ENCODE measurements at regions not wholly inside any gene's neighbourhood (a gene's known extent, or its start where the extent isn't known, plus 50 kb on each side); places are given as distances from the start of the nearest gene placed in this dataset.

DNA sequence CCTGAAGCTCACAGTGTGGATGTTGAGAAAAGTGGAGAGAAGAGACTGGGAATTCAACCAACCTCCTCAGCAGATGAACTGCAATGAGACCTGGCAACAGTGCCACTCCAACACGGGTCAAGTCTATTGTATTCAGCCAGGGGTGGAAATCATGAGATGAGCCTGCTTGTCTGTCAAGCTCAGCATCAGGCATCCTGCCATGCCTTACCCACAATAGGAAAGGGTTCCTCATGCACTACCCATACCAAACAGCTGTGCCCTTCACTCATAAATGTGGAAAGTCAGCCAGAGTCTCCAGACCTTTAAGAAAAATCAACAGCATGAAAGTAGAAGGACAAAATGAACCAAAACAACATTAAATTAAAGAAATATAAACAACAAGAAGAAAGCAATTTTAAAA, 542.1 kb downstream of the EPHB1 start:
- FAIRE-seq = no peak
- Histone ChIP-seq H3K36me3 (ENCODE audit: control insufficient read depth in 3 of 3, insufficient read depth in 2 of 3, low read depth in 1 of 3, low read length in 3 of 3) (no peaks in the 10 kb centered on the region), H3K4me3 (ENCODE audit: low read depth in 1 of 3, low read length in 3 of 3) (no peak overlapping the region), H3K27me3 (ENCODE audit: control insufficient read depth in 3 of 3, insufficient read depth in 3 of 3, low read length in 3 of 3) (no peaks in the 10 kb centered on the region), H3K9me3 (ENCODE audit: control insufficient read depth in 2 of 2, insufficient read depth in 1 of 2, low read depth in 1 of 2, low read length in 1 of 2) (no peaks in the 10 kb centered on the region), H3K27ac (ENCODE audit: low read depth in 1 of 3, low read length in 2 of 3) (no peak overlapping the region), H3K4me1 (ENCODE audit: control insufficient read depth in 3 of 3, insufficient read depth in 2 of 3, low read depth in 1 of 3, low read length in 2 of 3) (no peaks in the 10 kb centered on the region)
- 63 to 71% (median 67%) methylated on average over 1 of the region's 1 CpG for WGBS, 3 donors
- no peak for DNase-seq

GRCh38 chr3:135348690-135349089, 553.6 kb downstream of the EPHB1 start:
- Histone ChIP-seq H3K27ac (ENCODE audit: low read depth in 1 of 3, low read length in 2 of 3) (no peak overlapping the region), H3K4me3 (ENCODE audit: low read depth in 1 of 3, low read length in 3 of 3) (no peak overlapping the region), H3K4me1 (ENCODE audit: control insufficient read depth in 3 of 3, insufficient read depth in 2 of 3, low read depth in 1 of 3, low read length in 2 of 3) (no peaks in the 10 kb centered on the region), H3K27me3 (ENCODE audit: control insufficient read depth in 3 of 3, insufficient read depth in 3 of 3, low read length in 3 of 3) (no peaks in the 10 kb centered on the region), H3K9me3 (ENCODE audit: control insufficient read depth in 2 of 2, insufficient read depth in 1 of 2, low read depth in 1 of 2, low read length in 1 of 2) (no peaks in the 10 kb centered on the region), H3K36me3 (ENCODE audit: control insufficient read depth in 3 of 3, insufficient read depth in 2 of 3, low read depth in 1 of 3, low read length in 3 of 3) (no peaks in the 10 kb centered on the region)
- WGBS, 3 donors = 9 to 52% (median 38%) methylated on average over 1 of the region's 1 CpG
- FAIRE-seq (no peak), DNase-seq (no peak)

DNA sequence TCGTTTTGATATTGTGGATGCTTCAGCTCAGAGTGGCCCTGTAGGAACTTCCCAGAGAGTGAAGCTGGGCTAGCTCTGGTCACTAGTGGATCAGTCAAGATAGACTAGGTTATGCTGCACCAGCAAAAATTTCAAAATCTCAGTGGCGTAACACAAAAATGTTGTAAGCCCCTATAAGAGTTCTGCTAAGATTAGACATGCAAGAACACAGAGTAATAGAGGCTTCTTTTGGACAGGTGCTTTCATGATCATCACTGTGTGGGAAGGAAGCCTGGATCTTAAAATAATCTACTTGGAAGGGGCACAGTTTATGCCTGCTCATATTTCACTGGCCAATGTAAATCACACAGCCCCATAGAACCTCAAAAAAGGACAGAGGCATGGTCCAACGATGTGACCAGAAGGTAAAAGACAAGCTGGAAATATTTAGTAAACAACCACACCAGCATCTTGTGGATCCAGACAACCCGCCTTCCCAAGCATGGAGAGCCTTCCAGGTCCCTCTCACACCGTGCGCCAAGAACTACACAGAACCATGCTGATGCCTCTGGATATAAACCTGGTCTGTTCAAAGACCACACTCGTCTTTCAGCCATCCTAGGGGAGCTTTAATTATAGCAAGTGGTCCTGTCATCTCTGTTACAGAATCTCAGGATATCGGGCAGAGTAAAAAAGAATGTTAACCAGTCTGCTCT, 554.3 kb downstream of the EPHB1 start:
- H3K4me1 ChIP-seq (ENCODE audit: control insufficient read depth in 3 of 3, insufficient read depth in 2 of 3, low read depth in 1 of 3, low read length in 2 of 3) = no peaks in the 10 kb centered on the region
- H3K27ac ChIP-seq (ENCODE audit: low read depth in 1 of 3, low read length in 2 of 3) = no peak overlapping the region
- no peak for DNase-seq
- H3K9me3 ChIP-seq (ENCODE audit: control insufficient read depth in 2 of 2, insufficient read depth in 1 of 2, low read depth in 1 of 2, low read length in 1 of 2) = no peaks in the 10 kb centered on the region
- H3K36me3 ChIP-seq (ENCODE audit: control insufficient read depth in 3 of 3, insufficient read depth in 2 of 3, low read depth in 1 of 3, low read length in 3 of 3) = no peaks in the 10 kb centered on the region
- no peak for FAIRE-seq
- H3K4me3 ChIP-seq (ENCODE audit: low read depth in 1 of 3, low read length in 3 of 3) = no peak overlapping the region
- no peaks in the 10 kb centered on the region for H3K27me3 ChIP-seq (ENCODE audit: control insufficient read depth in 3 of 3, insufficient read depth in 3 of 3, low read length in 3 of 3)
- 73 to 82% (median 74%) methylated on average over 8 of the region's 8 CpGs for WGBS, 3 donors

GRCh38 chr3:135352213-135352612, 557.2 kb downstream of the EPHB1 start:
- Histone ChIP-seq H3K27me3 (ENCODE audit: control insufficient read depth in 3 of 3, insufficient read depth in 3 of 3, low read length in 3 of 3) (peaks cover 0 to 1% (median 0%) of the 10 kb centered on the region in 3 donors), H3K4me3 (ENCODE audit: low read depth in 1 of 3, low read length in 3 of 3) (no peak overlapping the region), H3K36me3 (ENCODE audit: control insufficient read depth in 3 of 3, insufficient read depth in 2 of 3, low read depth in 1 of 3, low read length in 3 of 3) (no peaks in the 10 kb centered on the region), H3K9me3 (ENCODE audit: control insufficient read depth in 2 of 2, insufficient read depth in 1 of 2, low read depth in 1 of 2, low read length in 1 of 2) (no peaks in the 10 kb centered on the region), H3K4me1 (ENCODE audit: control insufficient read depth in 3 of 3, insufficient read depth in 2 of 3, low read depth in 1 of 3, low read length in 2 of 3) (no peaks in the 10 kb centered on the region), H3K27ac (ENCODE audit: low read depth in 1 of 3, low read length in 2 of 3) (no peak overlapping the region)
- DNase-seq (no peak), FAIRE-seq (no peak)
- WGBS, 3 donors = 73 to 75% (median 75%) methylated on average over 8 of the region's 8 CpGs

GRCh38 chr3:135362889-135363288, 567.8 kb downstream of the EPHB1 start:
- no peak for FAIRE-seq
- Histone ChIP-seq H3K4me1 (ENCODE audit: control insufficient read depth in 3 of 3, insufficient read depth in 2 of 3, low read depth in 1 of 3, low read length in 2 of 3) (no peaks in the 10 kb centered on the region), H3K27ac (ENCODE audit: low read depth in 1 of 3, low read length in 2 of 3) (no peak overlapping the region), H3K27me3 (ENCODE audit: control insufficient read depth in 3 of 3, insufficient read depth in 3 of 3, low read length in 3 of 3) (no peaks in the 10 kb centered on the region), H3K4me3 (ENCODE audit: low read depth in 1 of 3, low read length in 3 of 3) (no peak overlapping the region), H3K36me3 (ENCODE audit: control insufficient read depth in 3 of 3, insufficient read depth in 2 of 3, low read depth in 1 of 3, low read length in 3 of 3) (no peaks in the 10 kb centered on the region), H3K9me3 (ENCODE audit: control insufficient read depth in 2 of 2, insufficient read depth in 1 of 2, low read depth in 1 of 2, low read length in 1 of 2) (no peaks in the 10 kb centered on the region)
- WGBS, 3 donors = 79 to 90% (median 81%) methylated on average over 3 of the region's 3 CpGs
- DNase-seq = no peak

DNA sequence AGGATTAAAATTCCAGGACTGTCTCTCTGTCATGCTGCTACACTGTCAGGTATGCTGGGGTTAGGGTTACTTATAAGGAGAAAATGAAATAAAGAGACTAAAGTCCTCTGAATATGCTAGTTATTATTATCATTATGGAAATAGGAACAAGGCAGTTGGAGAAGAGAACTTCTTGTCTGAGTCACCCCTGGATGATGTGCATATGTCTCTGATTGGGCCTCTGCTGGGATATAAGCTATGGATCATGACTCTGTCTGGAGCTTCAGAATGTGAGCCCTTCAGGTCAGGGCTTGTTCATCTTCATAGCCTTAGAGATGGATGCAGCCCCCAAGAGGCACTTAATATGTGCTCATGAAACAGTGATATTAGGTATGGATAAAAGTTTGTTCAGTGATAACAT, 569.6 kb downstream of the EPHB1 start:
- Histone ChIP-seq H3K4me3 (ENCODE audit: low read depth in 1 of 3, low read length in 3 of 3) (no peak overlapping the region), H3K36me3 (ENCODE audit: control insufficient read depth in 3 of 3, insufficient read depth in 2 of 3, low read depth in 1 of 3, low read length in 3 of 3) (no peaks in the 10 kb centered on the region), H3K4me1 (ENCODE audit: control insufficient read depth in 3 of 3, insufficient read depth in 2 of 3, low read depth in 1 of 3, low read length in 2 of 3) (no peaks in the 10 kb centered on the region), H3K27me3 (ENCODE audit: control insufficient read depth in 3 of 3, insufficient read depth in 3 of 3, low read length in 3 of 3) (no peaks in the 10 kb centered on the region), H3K9me3 (ENCODE audit: control insufficient read depth in 2 of 2, insufficient read depth in 1 of 2, low read depth in 1 of 2, low read length in 1 of 2) (no peaks in the 10 kb centered on the region), H3K27ac (ENCODE audit: low read depth in 1 of 3, low read length in 2 of 3) (no peak overlapping the region)
- no peak for FAIRE-seq
- no peak for DNase-seq

GRCh38 chr3:135366816-135367215, 571.8 kb downstream of the EPHB1 start:
- WGBS, 3 donors = 71 to 79% (median 78%) methylated on average over 3 of the region's 3 CpGs

DNA sequence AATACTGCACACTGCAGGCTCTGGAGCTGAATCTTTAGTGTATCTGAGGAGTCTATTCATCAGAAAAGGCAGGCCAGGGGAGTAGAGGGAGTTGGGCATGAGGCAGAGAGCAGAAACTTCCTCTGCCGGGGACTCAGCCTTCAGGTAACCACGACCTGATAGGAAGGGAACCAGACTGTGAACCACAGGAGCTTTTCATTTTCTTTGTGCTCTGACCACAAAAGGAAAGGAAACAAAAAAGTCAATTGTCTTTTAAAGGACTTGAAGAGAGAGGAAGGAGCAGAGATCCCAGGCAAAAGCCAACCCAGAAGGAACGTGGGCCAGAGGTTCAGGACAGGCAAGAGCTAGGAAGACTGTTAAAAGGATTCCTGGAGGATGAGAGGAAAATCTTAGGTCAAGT, 573.3 kb downstream of the EPHB1 start:
- H3K27ac ChIP-seq (ENCODE audit: low read depth in 1 of 3, low read length in 2 of 3) = no peak overlapping the region
- H3K27me3 ChIP-seq (ENCODE audit: control insufficient read depth in 3 of 3, insufficient read depth in 3 of 3, low read length in 3 of 3) = no peaks in the 10 kb centered on the region
- H3K4me1 ChIP-seq (ENCODE audit: control insufficient read depth in 3 of 3, insufficient read depth in 2 of 3, low read depth in 1 of 3, low read length in 2 of 3) = no peaks in the 10 kb centered on the region
- WGBS, 3 donors = 25 to 32% (median 27%) methylated on average over 3 of the region's 3 CpGs
- no peak for FAIRE-seq
- no peaks in the 10 kb centered on the region for H3K9me3 ChIP-seq (ENCODE audit: control insufficient read depth in 2 of 2, insufficient read depth in 1 of 2, low read depth in 1 of 2, low read length in 1 of 2)
- H3K36me3 ChIP-seq (ENCODE audit: control insufficient read depth in 3 of 3, insufficient read depth in 2 of 3, low read depth in 1 of 3, low read length in 3 of 3) = no peaks in the 10 kb centered on the region
- DNase-seq = no peak
- H3K4me3 ChIP-seq (ENCODE audit: low read depth in 1 of 3, low read length in 3 of 3) = no peak overlapping the region

More at GRCh38 chr3:135366816-135367215, 571.8 kb downstream of the EPHB1 start:
- no peaks in the 10 kb centered on the region for H3K9me3 ChIP-seq (ENCODE audit: control insufficient read depth in 2 of 2, insufficient read depth in 1 of 2, low read depth in 1 of 2, low read length in 1 of 2)
- H3K27me3 ChIP-seq (ENCODE audit: control insufficient read depth in 3 of 3, insufficient read depth in 3 of 3, low read length in 3 of 3) = no peaks in the 10 kb centered on the region
- no peaks in the 10 kb centered on the region for H3K4me1 ChIP-seq (ENCODE audit: control insufficient read depth in 3 of 3, insufficient read depth in 2 of 3, low read depth in 1 of 3, low read length in 2 of 3)
- H3K36me3 ChIP-seq (ENCODE audit: control insufficient read depth in 3 of 3, insufficient read depth in 2 of 3, low read depth in 1 of 3, low read length in 3 of 3) = no peaks in the 10 kb centered on the region
- DNase-seq (no peak), FAIRE-seq (no peak)
- H3K4me3 ChIP-seq (ENCODE audit: low read depth in 1 of 3, low read length in 3 of 3) = no peak overlapping the region
- H3K27ac ChIP-seq (ENCODE audit: low read depth in 1 of 3, low read length in 2 of 3) = no peak overlapping the region

DNA sequence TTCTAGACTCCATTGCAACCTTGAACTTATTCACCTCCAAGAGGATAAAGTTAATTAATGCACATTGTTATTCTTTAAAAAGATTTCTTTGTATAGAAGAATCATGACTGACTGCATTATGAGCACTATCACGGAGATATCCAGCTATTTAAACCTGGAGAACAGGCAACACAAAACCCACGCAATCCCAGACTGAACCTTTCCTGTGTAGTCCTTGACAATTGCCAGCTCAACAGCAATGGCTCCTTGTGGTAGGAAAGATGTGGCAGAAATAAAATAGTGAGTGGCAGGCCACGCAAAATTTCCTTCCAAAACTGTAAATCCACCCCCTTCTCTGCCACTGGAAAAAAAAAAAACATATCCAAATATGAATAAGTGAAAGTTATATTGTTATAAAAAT, 573.7 kb downstream of the EPHB1 start:
- Histone ChIP-seq H3K9me3 (ENCODE audit: control insufficient read depth in 2 of 2, insufficient read depth in 1 of 2, low read depth in 1 of 2, low read length in 1 of 2) (no peaks in the 10 kb centered on the region), H3K27me3 (ENCODE audit: control insufficient read depth in 3 of 3, insufficient read depth in 3 of 3, low read length in 3 of 3) (no peaks in the 10 kb centered on the region), H3K4me3 (ENCODE audit: low read depth in 1 of 3, low read length in 3 of 3) (no peak overlapping the region), H3K36me3 (ENCODE audit: control insufficient read depth in 3 of 3, insufficient read depth in 2 of 3, low read depth in 1 of 3, low read length in 3 of 3) (no peaks in the 10 kb centered on the region), H3K4me1 (ENCODE audit: control insufficient read depth in 3 of 3, insufficient read depth in 2 of 3, low read depth in 1 of 3, low read length in 2 of 3) (no peaks in the 10 kb centered on the region), H3K27ac (ENCODE audit: low read depth in 1 of 3, low read length in 2 of 3) (no peak overlapping the region)
- WGBS, 3 donors = 73 to 80% (median 74%) methylated on average over 3 of the region's 3 CpGs
- no peak for FAIRE-seq
- DNase-seq = no peak

Measured in small intestine (tissue), 7 donors.